GM12892 (cell line): ENCODE measurements at regions not wholly inside any gene's neighbourhood (a gene's known extent, or its start where the extent isn't known, plus 50 kb on each side); places are given as distances from the start of the nearest gene placed in this dataset.
"Not testable (repeated sequence)": the region's sequence is repeated elsewhere in the genome, so short reads cannot be mapped to it uniquely, and the experiment has no call there.

Source experiments
- DNase-seq: peaks from one replicate; pipeline ENCODE4 v3.0.0; 2011; ENCODE audit not compliant: insufficient read length
- FAIRE-seq: peaks from 2 replicates; lab custom pipeline; 2011; peaks lifted over from hg19 to GRCh38; lab: Jason Lieb, UNC
- POLR2A ChIP-seq: IDR thresholded peaks from 2 replicates; pipeline ENCODE4 v1.6.1; 2011; ENCODE audit warnings: low read depth, low read length, control low read depth
- POLR2AphosphoS5 ChIP-seq: IDR thresholded peaks from 2 replicates; pipeline ENCODE4 v1.6.1; 2011; ENCODE audit warnings: low read depth, low read length, control low read depth
- TAF1 ChIP-seq: IDR thresholded peaks from 2 replicates; pipeline ENCODE4 v1.6.1; 2011; ENCODE audit warnings: low read depth, mild to moderate bottlenecking, control low read depth, low read length, borderline replicate concordance

GRCh38 chr9:89943728-89944127, 338.9 kb downstream of the GADD45G start:
- no peak for TF ChIP-seq TAF1
- TF ChIP-seq POLR2A = no peak
- no peak for TF ChIP-seq POLR2AphosphoS5
- DNase-seq (no peak), FAIRE-seq (no peak)

GRCh38 chr9:89945133-89945532, 340.3 kb downstream of the GADD45G start:
- FAIRE-seq (no peak), DNase-seq (no peak)
- TF ChIP-seq POLR2AphosphoS5 = no peak
- no peak for TF ChIP-seq TAF1
- TF ChIP-seq POLR2A = no peak

- FAIRE-seq (no peak), DNase-seq (no peak)
- TF ChIP-seq POLR2AphosphoS5 (no peak), TAF1 (no peak), POLR2A (no peak)
Observed at GRCh38 chr9:89946741-89947140, 341.9 kb downstream of the GADD45G start.

- DNase-seq (no peak), FAIRE-seq (no peak)
- TF ChIP-seq TAF1 (no peak), POLR2A (no peak), POLR2AphosphoS5 (no peak)
Observed at GRCh38 chr9:89949111-89949510, 344.3 kb downstream of the GADD45G start.

- TF ChIP-seq POLR2AphosphoS5 (no peak), TAF1 (no peak), POLR2A (no peak)
- DNase-seq = no peak
Observed at GRCh38 chr9:89951675-89952074, 346.9 kb downstream of the GADD45G start.

GRCh38 chr9:89952401-89952800, 347.6 kb downstream of the GADD45G start:
- FAIRE-seq = no peak
- no peak for DNase-seq
- TF ChIP-seq TAF1 = no peak

More at GRCh38 chr9:89951675-89952074, 346.9 kb downstream of the GADD45G start:
- no peak for FAIRE-seq

- FAIRE-seq, DNase-seq: not testable (repeated sequence)
Observed at GRCh38 chr9:89953263-89953662, 348.5 kb downstream of the GADD45G start.

GRCh38 chr9:89953824-89954615, 349.2 kb downstream of the GADD45G start:
- no peak for FAIRE-seq
- no peak for DNase-seq
- no peak for TF ChIP-seq TAF1
- no peak for TF ChIP-seq POLR2AphosphoS5
- TF ChIP-seq POLR2A = no peak

GRCh38 chr9:89955144-89955543, 350.3 kb downstream of the GADD45G start:
- TF ChIP-seq POLR2AphosphoS5 = no peak
- no peak for TF ChIP-seq POLR2A
- TF ChIP-seq TAF1 = no peak
- FAIRE-seq (no peak), DNase-seq (no peak)

GRCh38 chr9:89955626-89956025, 350.8 kb downstream of the GADD45G start:
- FAIRE-seq (no peak), DNase-seq (no peak)
- TF ChIP-seq TAF1 (no peak), POLR2A (no peak), POLR2AphosphoS5 (no peak)

- FAIRE-seq (no peak), DNase-seq (no peak)
- no peak for TF ChIP-seq POLR2AphosphoS5
- TF ChIP-seq POLR2A = no peak
- no peak for TF ChIP-seq TAF1
Observed at GRCh38 chr9:89956331-89956730, 351.5 kb downstream of the GADD45G start.

- FAIRE-seq = no peak
- no peak for DNase-seq
- TF ChIP-seq TAF1 (no peak), POLR2AphosphoS5 (no peak), POLR2A (no peak)
Observed at GRCh38 chr9:89956907-89957306, 352.1 kb downstream of the GADD45G start.
